Posterior vena cava (tissue), 2 donors: ENCODE measurements at regions not wholly inside any gene's neighbourhood (a gene's known extent, or its start where the extent isn't known, plus 50 kb on each side); places are given as distances from the start of the nearest gene placed in this dataset.
"Not testable (repeated sequence)": the region's sequence is repeated elsewhere in the genome, so short reads cannot be mapped to it uniquely, and the experiment has no call there.

Source experiments
- DNase-seq: peaks from one replicate; pipeline ENCODE4 v3.0.0-alpha.2; 2020; ENCODE audit warnings: low spot score
- intact Hi-C, 2 donors: fragments of 100-400 bp; cut with DNase I; formaldehyde crosslinking; loops; one replicate each; pipeline versions ENCODE4 v1.14.1 to v1.14.2; 2022 to 2023
- donor health status: DM: yes; HTN: yes; CAD: no.
- donor health status: DM: yes; HTN: yes; CAD: no.

DNA sequence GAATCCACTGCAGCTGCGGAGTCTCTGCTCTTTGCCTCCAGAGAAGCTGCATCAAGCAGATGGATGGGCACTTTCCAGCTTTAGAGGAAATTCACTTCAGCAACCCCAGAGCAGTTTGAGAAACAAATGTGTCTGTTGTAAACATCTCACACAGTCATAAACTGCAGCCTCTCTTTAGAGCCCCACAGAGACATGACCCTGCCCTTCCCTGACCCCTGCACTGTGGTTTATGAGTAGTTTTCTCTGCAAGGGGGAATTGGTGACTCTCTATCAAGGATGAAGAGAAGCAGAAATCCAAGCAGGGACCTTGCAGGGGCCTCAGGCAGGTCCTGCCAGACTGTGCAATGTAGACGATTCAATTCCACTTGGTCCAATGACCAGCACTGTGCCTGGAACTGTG is 160.2 kb downstream of the SH2D4B start:
- intact Hi-C loops, result no loop called here

DNA sequence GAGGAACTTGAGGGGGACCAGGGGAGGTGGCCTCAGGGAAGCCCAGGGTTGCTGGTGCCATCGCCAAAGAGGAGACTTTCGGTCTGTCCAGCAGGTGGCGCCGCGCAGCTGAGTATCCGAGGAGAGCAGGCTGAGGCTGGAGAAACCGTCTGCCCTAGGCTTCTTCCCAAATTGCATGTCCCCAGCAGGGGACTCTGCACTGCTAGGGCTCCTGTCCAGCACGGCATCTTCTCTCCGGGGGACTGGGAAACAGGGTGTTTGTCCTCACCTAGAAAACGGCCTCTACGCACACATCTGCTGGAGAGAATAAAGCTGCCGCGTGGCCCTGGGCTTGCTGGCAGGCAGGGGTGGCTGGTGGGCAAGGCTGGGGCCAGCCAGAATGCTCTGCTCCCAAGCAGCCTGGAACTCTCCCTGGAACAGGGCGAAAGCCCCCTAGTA is 161.9 kb downstream of the SH2D4B start:
- intact Hi-C loops, result loop anchor here in 1 of 2 donors (2.0 kb wide), 1 partner anchor 37 kb away; no protein-coding TSS in a partner anchor

More for the DNA sequence above, 160.2 kb downstream of the SH2D4B start:
- no peak for DNase-seq

DNA sequence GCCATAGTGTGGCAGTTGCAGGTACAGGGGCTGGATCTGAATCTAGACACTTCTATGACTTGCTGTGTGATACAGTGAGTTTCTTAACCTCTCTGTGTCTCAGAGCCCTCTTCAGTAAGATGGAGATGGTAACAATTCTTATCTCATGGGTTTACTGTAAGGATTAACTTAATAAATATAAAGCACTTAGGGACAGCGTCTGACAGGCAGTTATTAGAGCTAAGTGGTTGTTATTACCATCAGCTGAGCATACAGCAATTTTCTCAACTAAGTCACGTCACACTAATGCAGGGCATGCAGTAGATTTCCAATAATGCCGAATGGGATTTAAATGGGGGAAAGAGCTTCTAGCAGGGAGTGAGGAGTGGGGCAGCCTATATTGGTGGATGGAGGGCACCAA is 162.6 kb downstream of the SH2D4B start:
- DNase-seq, result no peak
- intact Hi-C loops, result loop anchor here in 1 of 2 donors (2.0 kb wide), 1 partner anchor 37 kb away; no protein-coding TSS in a partner anchor

More for the DNA sequence above, 161.9 kb downstream of the SH2D4B start:
- peak; percentile 95 for DNase-seq

DNA sequence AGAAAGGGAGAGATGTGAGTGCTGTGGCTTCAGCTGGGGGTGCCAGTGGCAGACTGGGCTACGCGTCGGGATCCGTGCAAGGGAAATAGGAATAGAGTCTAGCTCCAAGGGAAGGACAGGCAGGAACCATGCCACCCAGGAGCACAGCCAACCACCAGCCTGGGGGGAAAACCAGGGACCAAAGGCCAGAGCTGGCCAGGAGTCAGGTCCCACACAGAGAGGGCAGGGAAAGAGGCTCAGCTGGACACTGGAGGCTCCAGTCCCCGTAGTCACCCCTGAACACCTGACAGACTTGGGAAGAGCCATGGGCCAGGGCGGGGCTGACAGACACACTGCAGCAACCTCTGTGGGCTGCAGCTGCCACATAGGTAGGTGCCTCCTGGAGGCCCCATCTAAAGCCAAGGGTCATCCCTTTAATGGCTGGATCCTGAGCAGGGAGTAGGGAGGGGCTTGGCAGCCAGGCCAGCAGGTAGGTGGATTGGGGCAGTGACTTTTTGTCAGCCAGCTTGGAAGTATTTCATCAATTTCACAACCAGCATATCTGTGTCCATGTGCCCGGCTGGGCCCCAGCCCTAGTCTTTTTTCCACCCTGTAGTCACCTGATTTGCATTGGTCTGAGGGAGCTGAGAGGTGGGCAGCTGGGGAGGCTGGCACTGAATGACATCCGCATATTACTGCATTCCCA is 163.2 kb downstream of the SH2D4B start:
- DNase-seq, result no peak

DNA sequence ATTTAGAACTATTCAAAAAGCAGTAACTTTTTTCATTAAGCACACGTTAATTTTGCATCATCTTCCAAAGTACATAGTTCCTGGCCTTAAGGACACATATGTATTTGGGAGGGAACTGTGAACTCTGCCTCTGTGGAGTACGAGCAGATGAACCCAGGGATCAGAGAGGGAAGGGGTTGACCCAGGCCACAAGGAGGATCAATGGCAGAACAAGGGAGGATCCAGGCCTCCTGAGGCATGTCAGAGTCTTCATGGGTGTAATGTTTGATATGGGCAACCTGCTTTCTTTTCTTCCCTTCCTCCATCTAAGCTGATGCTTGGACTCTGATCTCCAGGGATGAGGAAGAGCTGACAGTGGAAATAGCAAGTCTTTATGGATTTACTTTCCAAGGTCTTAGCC is 164.0 kb downstream of the SH2D4B start:
- intact Hi-C loops, result loop anchor here in 1 of 2 donors (2.0 kb wide), 1 partner anchor 39 kb away; no protein-coding TSS in a partner anchor
- no peak for DNase-seq

More for the DNA sequence above, 163.2 kb downstream of the SH2D4B start:
- intact Hi-C loops, result loop anchor here in 1 of 2 donors (2.0 kb wide), 1 partner anchor 38 kb away; no protein-coding TSS in a partner anchor

DNA sequence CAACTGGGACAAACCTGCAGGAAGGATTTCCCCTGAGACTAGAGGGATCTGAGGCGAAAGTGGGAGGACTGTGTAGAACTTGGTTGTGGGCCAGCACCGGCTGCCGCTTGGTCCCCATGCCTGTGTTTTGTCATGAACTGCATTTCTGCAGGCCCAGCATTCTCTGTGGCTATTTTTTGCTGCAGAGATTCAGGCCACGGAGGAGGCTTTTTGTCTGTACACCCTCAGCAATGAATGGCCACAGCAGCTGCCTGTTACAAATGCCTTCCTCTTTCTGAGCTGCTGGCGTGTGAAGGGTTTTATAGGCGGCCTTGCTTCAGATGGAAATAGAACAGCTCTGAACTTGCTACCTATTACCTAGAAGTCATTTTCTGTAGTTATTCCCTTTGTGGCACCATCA is 164.4 kb downstream of the SH2D4B start:
- intact Hi-C loops, result no loop called here
- DNase-seq, result no peak

DNA sequence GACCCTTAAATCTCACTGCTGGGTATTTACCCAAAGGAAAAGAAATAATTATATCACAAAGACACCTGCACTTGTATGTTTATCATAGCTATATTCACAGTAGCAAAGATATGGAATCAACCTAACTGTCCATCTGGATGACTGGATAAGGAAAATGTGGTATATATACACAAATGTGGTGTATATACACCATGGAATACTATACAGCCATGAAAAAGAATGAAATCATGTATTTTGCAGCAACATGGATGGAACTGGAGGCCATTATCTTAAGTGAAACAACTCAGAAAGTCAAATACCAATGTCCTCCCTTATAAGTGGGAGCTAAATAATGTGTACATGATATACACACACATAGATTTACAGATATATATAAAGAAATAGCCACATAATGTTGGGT is 168.2 kb downstream of the SH2D4B start:
- no peak for DNase-seq

DNA sequence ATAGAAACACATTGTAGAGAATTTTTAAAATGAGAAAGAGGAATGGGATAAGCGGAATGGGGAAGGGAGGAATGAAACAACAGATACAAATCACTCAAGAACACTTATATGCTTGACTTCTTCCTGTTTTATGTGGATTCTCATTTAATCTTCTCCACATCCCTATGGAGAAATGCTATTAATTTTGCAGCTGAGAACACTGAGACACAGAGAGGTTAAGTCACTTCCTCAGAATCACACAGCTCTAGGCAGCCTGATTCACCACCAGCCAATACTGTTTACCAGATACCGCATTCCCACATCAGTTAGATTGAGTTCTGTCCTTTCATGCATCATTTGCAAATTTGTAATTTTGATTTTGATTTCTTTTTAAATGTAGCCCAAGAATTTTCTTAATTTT is 170.5 kb downstream of the SH2D4B start:
- intact Hi-C loops, result no loop called here
- DNase-seq, result no peak

More for the DNA sequence above, 168.2 kb downstream of the SH2D4B start:
- intact Hi-C loops, result no loop called here

DNA sequence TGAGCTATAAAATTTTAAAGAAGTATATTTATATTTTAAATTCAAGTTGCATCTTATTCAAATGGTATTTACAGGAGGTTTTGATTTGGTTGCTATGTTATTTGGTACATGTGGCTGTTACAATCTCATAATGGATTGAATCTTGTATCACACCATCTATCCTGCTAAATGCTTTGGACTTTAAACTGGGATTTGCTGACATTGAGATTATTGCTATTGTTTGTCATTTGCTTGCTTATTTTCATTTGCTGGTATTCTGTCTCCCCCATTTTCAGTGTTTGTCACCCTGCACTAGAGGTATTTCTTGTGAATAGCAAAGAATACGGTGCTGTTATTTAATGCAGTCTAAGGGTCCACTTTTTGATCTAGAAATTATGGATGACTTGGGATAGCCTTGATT is 171.1 kb downstream of the SH2D4B start:
- no peak for DNase-seq
- intact Hi-C loops, result no loop called here

DNA sequence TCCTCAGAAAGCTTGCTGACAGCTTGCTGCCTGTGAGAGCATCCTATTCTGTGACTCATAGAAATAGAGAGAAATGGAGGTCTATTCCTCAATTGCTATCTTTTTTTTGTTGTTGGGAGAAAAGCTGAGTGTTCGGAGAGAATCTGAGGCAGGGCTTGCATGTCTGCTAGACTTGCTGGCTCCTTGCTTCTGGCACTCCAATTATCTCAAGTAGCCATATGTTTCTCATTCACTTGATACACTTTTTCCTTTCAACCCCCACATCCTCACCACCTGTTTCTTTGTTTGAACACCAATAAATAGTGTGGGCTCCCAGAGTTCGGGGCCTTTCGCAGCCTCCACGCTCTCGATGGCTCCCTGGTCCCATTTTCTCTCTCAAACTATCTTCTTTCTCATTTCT is 172.2 kb downstream of the SH2D4B start:
- intact Hi-C loops, result no loop called here
- DNase-seq, result no peak

DNA sequence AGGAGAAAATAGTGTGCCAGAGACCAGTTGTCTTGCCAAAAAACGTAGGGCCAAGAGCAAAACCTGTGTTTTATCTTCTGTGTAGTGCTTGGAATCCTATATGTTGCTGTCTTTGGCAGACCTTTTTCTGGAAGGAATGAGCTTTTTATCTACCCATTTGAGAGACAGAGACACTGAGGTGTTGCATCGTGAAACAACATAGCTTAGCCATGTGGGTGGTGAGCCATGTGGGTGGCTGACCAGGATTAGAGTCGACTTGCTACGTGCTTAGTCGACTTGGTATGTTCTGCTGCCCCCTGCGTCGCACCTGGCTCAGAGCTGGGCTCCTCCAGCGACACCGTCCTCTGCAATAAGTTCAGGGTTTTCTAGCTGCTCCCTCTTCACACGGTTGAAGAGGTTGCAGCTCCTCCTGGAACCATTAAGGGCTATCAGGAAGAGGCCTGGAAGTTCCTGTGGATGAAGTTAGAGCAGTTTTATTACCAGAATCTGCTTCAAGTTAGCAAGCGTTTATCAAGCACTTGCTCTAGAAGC is 175.8 kb downstream of the SH2D4B start:
- peak; percentile 62 for DNase-seq
- intact Hi-C loops, result no loop called here

DNA sequence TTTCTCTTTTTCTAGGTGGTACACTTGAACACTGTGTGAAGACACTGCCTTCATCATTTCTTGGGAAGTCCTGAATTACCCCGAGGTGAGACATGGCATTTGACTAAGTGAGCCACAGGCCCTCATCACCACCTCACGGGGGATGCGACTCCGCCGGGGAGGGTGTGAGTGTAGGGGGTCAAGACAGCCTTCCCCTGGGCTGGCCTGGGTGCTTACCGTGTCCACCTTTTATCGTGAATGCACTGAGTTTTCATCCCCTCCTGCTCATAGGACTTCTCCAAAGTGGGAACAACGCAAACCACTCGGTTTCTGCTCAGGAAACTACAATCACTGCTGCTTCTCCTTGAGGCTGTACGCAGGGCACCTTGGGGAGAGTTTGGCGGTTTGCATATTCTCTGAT is 176.9 kb downstream of the SH2D4B start:
- no peak for DNase-seq
- intact Hi-C loops, result no loop called here

DNA sequence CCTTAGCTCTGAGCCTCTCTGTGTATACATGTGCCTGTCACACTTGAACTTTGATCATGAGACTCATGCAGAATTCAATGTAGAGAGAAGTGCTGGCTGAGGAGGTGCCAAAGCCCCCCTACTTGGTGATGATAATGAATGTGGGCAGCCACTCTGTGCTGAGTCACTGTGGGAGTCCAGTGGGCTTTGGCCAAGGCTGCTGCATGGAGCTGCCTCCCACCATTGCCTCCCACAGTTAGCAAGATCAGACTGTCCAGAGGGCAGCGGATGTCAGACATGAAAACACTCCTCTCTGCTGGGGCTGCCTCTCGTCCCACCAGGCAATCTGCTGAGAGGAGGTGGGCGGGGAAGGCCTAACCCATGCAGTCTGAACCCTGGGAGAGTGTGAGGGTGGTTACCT is 180.3 kb downstream of the SH2D4B start:
- no peak for DNase-seq
- intact Hi-C loops, result no loop called here

DNA sequence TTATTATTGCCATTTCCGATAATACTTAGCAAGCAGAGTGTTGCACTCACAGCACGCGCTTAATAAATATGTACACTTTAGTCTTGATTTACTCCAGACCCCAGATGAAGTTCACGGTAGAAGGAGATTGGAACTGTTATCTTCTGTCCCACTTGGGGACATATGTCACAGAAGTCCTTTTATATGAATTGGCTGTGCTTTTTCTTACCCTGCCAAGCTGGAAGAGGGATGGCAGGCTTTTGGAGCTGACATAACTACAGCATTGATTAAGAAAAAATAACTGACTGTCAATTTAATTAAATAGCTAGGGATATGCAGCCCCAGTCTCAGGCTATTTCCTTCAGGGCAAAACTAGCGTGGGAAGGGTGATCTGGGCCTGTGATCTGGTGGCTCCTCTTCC is 182.2 kb downstream of the SH2D4B start:
- intact Hi-C loops, result no loop called here
- no peak for DNase-seq

DNA sequence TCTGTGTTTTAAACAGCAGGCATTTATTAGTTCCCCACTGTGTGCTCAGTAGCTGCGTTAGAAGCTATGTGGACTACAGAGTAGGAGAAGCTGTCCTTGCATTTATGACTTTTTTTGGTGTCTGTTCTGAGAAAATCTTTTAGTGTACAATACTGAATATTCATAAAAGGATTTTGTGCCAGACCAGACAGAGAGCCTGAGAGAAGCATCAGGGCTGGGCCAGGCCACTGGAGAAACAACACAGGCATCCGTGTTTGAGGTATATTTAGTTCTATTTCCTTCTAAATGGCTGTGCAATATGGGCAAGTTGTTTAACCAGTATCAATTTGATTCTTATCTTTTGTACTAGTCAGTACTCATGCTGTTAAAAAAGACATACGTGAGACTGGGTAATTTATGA is 182.8 kb downstream of the SH2D4B start:
- DNase-seq, result no peak
- intact Hi-C loops, result no loop called here

DNA sequence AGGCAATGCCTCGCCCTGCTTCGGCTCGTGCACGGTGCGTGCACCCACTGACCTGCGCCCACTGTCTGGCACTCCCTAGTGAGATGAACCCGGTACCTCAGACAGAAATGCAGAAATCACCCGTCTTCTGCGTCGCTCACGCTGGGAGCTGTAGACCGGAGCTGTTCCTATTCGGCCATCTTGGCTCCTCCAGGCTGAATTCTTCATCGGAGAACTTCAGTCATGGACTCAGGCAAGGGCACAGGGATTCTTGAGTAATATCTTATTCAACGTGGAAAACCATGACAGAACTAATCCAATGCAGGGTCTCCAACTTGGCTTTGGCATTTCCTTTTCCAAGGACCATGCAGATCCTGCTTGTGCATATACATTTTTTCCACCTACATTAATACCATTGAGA is 190.7 kb downstream of the SH2D4B start:
- intact Hi-C loops, DNase-seq: not testable (repeated sequence)

DNA sequence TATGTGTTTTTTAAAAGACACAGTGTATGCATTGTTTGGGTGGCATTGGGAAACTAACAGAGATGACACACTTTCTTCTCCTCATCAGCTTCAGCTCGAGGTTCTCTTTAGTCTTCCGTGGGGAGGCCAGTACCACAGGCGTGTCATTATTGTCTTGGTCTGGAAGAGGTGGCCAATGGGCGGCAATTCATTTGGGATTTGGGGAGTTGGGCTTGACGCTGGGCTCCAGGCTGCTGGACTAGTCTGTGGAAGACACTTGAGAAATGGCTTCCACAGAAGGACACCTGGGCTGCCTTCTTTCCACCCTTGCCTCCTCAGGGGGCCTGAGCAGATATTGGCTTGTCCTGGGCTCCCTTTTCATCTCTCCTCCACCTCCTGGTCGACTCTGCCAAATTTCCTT is 192.2 kb downstream of the SH2D4B start:
- DNase-seq, result no peak
- intact Hi-C loops, result no loop called here

DNA sequence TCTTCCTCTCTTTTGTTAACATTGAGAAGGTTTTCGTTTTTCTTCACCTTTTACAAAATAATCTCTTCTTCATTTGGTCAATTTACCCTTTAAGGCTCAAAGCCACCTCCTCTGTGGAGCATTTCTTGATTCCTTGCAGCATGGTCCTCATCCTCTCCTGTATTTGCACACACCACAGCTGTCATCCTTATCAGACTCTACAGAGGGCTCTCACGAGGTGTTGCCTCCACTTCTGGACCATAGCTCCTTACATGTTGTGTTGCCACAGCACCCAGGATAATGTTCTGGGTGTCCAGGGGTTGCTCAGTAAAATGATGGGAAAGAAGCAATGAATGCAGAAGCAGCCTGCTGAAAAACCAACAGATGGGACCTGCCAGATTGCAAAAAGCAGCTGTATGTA is 192.8 kb downstream of the SH2D4B start:
- intact Hi-C loops, result no loop called here
- no peak for DNase-seq

DNA sequence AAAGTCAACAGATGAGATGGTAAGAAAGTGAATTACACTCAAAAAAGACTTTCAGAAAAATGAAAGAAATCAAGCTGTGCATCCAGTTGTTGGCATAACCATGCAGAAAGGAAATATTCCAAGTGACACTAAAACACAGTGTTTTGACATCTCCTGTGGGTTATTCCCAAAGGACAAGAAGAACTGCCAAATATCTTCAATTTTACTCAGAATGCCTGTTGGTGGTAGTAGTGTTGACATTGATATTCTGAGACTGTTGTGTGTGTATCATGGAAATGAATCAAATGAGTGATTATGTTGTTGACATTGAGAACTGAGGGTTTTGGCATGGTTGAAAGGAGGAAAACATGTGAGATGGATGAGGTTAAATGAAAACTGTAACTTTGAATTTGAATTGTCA is 196.9 kb downstream of the SH2D4B start:
- DNase-seq, result no peak
- intact Hi-C loops, result no loop called here

DNA sequence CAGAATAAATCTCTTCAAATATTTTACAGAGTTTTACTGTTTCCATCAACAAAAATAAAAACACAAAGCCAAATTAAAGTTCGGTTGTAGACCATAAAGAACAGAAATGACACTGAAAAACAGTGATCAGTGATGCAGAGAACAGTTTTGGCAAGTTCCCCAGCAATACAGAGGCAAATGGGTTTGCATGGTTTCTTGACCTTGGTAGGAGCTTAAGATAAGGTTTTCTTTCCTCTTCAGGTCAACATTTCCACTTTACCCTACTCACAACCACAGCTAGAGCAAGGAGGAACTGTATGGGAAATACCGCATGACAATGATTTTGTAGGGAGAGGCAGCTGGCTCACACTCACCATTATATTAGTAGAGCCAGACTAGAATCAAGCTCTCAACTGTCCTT is 199.5 kb downstream of the SH2D4B start:
- no peak for DNase-seq
- intact Hi-C loops, result no loop called here

DNA sequence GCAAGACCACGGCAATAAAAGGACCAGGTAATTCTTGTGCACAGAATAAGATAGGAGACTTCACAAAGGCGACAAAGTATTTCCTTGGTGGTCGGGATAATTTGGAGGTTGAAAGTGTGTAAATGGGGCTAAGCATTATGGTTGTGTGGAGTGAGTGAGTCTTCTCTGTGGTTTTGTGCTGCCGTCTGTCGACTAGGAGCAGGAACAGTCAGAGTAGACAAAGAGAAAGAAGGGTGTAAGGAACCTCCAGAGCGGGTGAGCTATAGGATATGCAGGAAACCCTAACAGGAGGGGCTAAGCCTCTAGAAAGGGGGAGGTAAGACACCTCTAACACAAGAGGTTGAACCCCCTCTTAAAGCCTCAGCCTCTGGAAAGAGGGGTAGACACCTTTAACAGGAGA is 201.6 kb downstream of the SH2D4B start:
- intact Hi-C loops, result no loop called here
- DNase-seq, result no peak
